ENCODE measurements at regions not wholly inside any gene's neighbourhood (a gene's known extent, or its start where the extent isn't known, plus 50 kb on each side); places are given as distances from the start of the nearest gene placed in this dataset.

GRCh38 chr2:71802556-71802955 lies 345.1 kb downstream of the CYP26B1 start:
- DNase-seq (ENCODE audit: insufficient read length, low spot score) (no peak), FAIRE-seq (no peak)
- TF ChIP-seq POLR2A (IDR thresholded peaks at IDR 0.05; ENCODE audit: low read depth, low read length) = no peak

- TF ChIP-seq POLR2A (IDR thresholded peaks at IDR 0.05; ENCODE audit: low read depth, low read length) = no peak
- DNase-seq (ENCODE audit: insufficient read length, low spot score) = peak; percentile 50
- no peak for FAIRE-seq
Measured at GRCh38 chr2:71801969-71802368, 345.7 kb downstream of the CYP26B1 start.

GRCh38 chr2:71801556-71801955 lies 346.1 kb downstream of the CYP26B1 start:
- TF ChIP-seq POLR2A (IDR thresholded peaks at IDR 0.05; ENCODE audit: low read depth, low read length) = no peak
- FAIRE-seq = no peak
- no peak for DNase-seq (ENCODE audit: insufficient read length, low spot score)

- no peak for DNase-seq (ENCODE audit: insufficient read length, low spot score)
- no peak for TF ChIP-seq POLR2A (IDR thresholded peaks at IDR 0.05; ENCODE audit: low read depth, low read length)
- FAIRE-seq = no peak
Measured at GRCh38 chr2:71800851-71801250, 346.8 kb downstream of the CYP26B1 start.

- TF ChIP-seq POLR2A (IDR thresholded peaks at IDR 0.05; ENCODE audit: low read depth, low read length) = no peak
- DNase-seq (ENCODE audit: insufficient read length, low spot score) (no peak), FAIRE-seq (no peak)
Measured at GRCh38 chr2:71800106-71800809, 346.9 kb downstream of the DYSF start.

GRCh38 chr2:71799013-71799575 lies 345.7 kb downstream of the DYSF start:
- no peak for TF ChIP-seq POLR2A (IDR thresholded peaks at IDR 0.05; ENCODE audit: low read depth, low read length)
- no peak for DNase-seq (ENCODE audit: insufficient read length, low spot score)
- FAIRE-seq = no peak

GRCh38 chr2:71798266-71799012 lies 345.1 kb downstream of the DYSF start:
- TF ChIP-seq POLR2A (IDR thresholded peaks at IDR 0.05; ENCODE audit: low read depth, low read length) = no peak
- FAIRE-seq = no peak
- peak; percentile 53 for DNase-seq (ENCODE audit: insufficient read length, low spot score)

GRCh38 chr2:71797035-71797810 lies 343.9 kb downstream of the DYSF start:
- no peak for FAIRE-seq
- TF ChIP-seq POLR2A (IDR thresholded peaks at IDR 0.05; ENCODE audit: low read depth, low read length) = no peak
- DNase-seq (ENCODE audit: insufficient read length, low spot score) = no peak

- peak; percentile 58 for DNase-seq (ENCODE audit: insufficient read length, low spot score)
- TF ChIP-seq POLR2A (IDR thresholded peaks at IDR 0.05; ENCODE audit: low read depth, low read length) = no peak
- FAIRE-seq = no peak
Measured at GRCh38 chr2:71796174-71796593, 342.8 kb downstream of the DYSF start.

GRCh38 chr2:71795486-71795885 lies 342.1 kb downstream of the DYSF start:
- FAIRE-seq = no peak
- TF ChIP-seq POLR2A (IDR thresholded peaks at IDR 0.05; ENCODE audit: low read depth, low read length) = no peak
- DNase-seq (ENCODE audit: insufficient read length, low spot score) = no peak

GRCh38 chr2:71794611-71795010 lies 341.2 kb downstream of the DYSF start:
- FAIRE-seq = no peak
- no peak for DNase-seq (ENCODE audit: insufficient read length, low spot score)
- no peak for TF ChIP-seq POLR2A (IDR thresholded peaks at IDR 0.05; ENCODE audit: low read depth, low read length)

GRCh38 chr2:71793926-71794325 lies 340.6 kb downstream of the DYSF start:
- FAIRE-seq (no peak), DNase-seq (ENCODE audit: insufficient read length, low spot score) (no peak)
- TF ChIP-seq POLR2A (IDR thresholded peaks at IDR 0.05; ENCODE audit: low read depth, low read length) = no peak

GRCh38 chr2:71792926-71793761 lies 339.8 kb downstream of the DYSF start:
- no peak for FAIRE-seq
- no peak for DNase-seq (ENCODE audit: insufficient read length, low spot score)
- TF ChIP-seq POLR2A (IDR thresholded peaks at IDR 0.05; ENCODE audit: low read depth, low read length) = no peak

Data from H54 (cell line).